Adrenal gland (tissue), 9 donors: ENCODE measurements at regions not wholly inside any gene's neighbourhood (a gene's known extent, or its start where the extent isn't known, plus 50 kb on each side); places are given as distances from the start of the nearest gene placed in this dataset.

Source experiments
- DNase-seq, 7 donors: peaks; one replicate each; pipeline ENCODE4 v3.0.0-alpha.2; 2019 to 2020
- H3K27ac ChIP-seq, 5 donors: fragments of 200-600 bp; sonication (generic) in 4 of 5; 1 replicate in 3 of 5; 2 replicates in 2 of 5; pipeline versions ENCODE4 v1.5.1 to v1.8.0; 2016 to 2020; ENCODE audit warnings: mild to moderate bottlenecking in 1 of 5
- H3K27me3 ChIP-seq: fragments of 200-600 bp; 2 replicates; pipeline ENCODE4 v1.8.0; 2021
- H3K36me3 ChIP-seq, 2 donors: fragments of 200-600 bp; replicated peaks in 1 of 2; 1 replicate in 1 of 2; 2 replicates in 1 of 2; pipeline versions ENCODE4 v1.5.1 to v1.8.0; 2018 to 2022
- H3K4me1 ChIP-seq, 2 donors: fragments of 200-600 bp; replicated peaks in 1 of 2; 1 replicate in 1 of 2; 2 replicates in 1 of 2; pipeline versions ENCODE4 v1.5.1 to v1.8.0; 2018 to 2021
- H3K4me3 ChIP-seq, 4 donors: fragments of 200-600 bp; sonication (generic) in 3 of 4; one replicate each; pipeline ENCODE4 v1.5.1; 2016 to 2018
- H3K9me3 ChIP-seq, 3 donors: fragments of 200-600 bp; sonication (generic) in 1 of 3; replicated peaks in 1 of 3; 1 replicate in 2 of 3; 2 replicates in 1 of 3; pipeline versions ENCODE4 v1.5.1 to v1.8.0; 2016 to 2021
- CTCF ChIP-seq, 6 experiments: fragments of 450-650 bp in 4 of 6; fragments of 200-600 bp in 2 of 6; sonication (generic) in 1 of 6; IDR thresholded peaks; 1 replicate in 5 of 6; 2 replicates in 1 of 6; pipeline versions ENCODE4 v1.5.1 to v1.8.0; 2016 to 2021; ENCODE audit warnings: antibody characterized with exemption in 6 of 6, mild to moderate bottlenecking in 2 of 6, moderate library complexity in 1 of 6
- POLR2A ChIP-seq, 2 donors: fragments of 450-650 bp; IDR thresholded peaks; one replicate each; pipeline ENCODE4 v1.6.1; 2017; ENCODE audit warnings: antibody characterized with exemption in 2 of 2, mild to moderate bottlenecking in 2 of 2, moderate library complexity in 1 of 2
- WGBS, 4 donors: extraction: QIAGEN DNeasy Blood & Tissue Kit in 2 of 4; methylation state at CpG; one replicate each; pipeline versions ENCODE4 v1.1.5 to v1.1.7; 2013 to 2017; 5-methylcytosine and 5-hydroxymethylcytosine counted together
- intact Hi-C, 2 donors: fragments of 100-400 bp; cut with DNase I; formaldehyde crosslinking; loops; one replicate each; pipeline versions ENCODE4 v1.14.1 to v1.15.0; 2022 to 2023
- donor health status: healthy with polysubstance abuse.
- donor health status: Bipolar disorder and iron deficiency.
- donor health status: DM: yes; HTN: yes; CAD: no.
- donor health status: DM: no; HTN: no; CAD: no.
- donor health status: DM: no; HTN: no; CAD: no.

- H3K9me3 ChIP-seq: no peaks in the 10 kb centered on the region
- 82 to 86% (median 85%) methylated on average over 4 of the region's 4 CpGs for WGBS, 4 donors
- H3K4me1 ChIP-seq: no peaks in the 10 kb centered on the region
- no peak for DNase-seq
- no peaks in the 10 kb centered on the region for H3K36me3 ChIP-seq
- TF ChIP-seq POLR2A (IDR thresholded peaks at IDR 0.05) (no peak), CTCF (IDR thresholded peaks at IDR 0.05) (no peak)
- no peak overlapping the region for H3K27ac ChIP-seq
- H3K27me3 ChIP-seq: no peaks in the 10 kb centered on the region
- intact Hi-C loops: no loop called here
- no peak overlapping the region for H3K4me3 ChIP-seq
Measured at GRCh38 chr2:81903534-81903933, 1599.0 kb upstream of the LRRTM1 start.

DNA sequence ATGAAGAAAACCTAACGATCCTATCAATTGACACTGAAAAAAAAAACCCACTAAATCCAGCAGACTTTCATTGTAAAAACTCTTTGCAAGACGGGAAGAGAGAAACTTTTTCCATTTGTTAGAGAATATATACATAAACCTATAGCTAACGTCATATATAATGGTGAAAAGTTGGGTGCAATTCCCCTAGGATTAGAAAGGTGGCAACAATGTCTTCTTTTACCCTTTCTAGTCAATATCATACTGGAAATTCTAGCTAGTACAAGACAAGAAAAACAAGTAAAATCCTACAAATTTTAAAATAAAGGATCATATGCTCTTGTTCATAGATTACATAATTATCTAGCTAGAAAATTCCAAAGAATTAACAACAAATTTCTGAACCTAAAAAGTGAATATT, 1596.5 kb upstream of the LRRTM1 start:
- TF ChIP-seq POLR2A (IDR thresholded peaks at IDR 0.05) (no peak), CTCF (IDR thresholded peaks at IDR 0.05) (no peak)
- Histone ChIP-seq H3K27me3 (no peaks in the 10 kb centered on the region), H3K27ac (no peak overlapping the region), H3K9me3 (no peaks in the 10 kb centered on the region), H3K36me3 (no peaks in the 10 kb centered on the region), H3K4me1 (no peaks in the 10 kb centered on the region), H3K4me3 (no peak overlapping the region)
- no peak for DNase-seq
- WGBS, 4 donors: 64 to 72% (median 68%) methylated on average over 3 of the region's 3 CpGs
- intact Hi-C loops: no loop called here

GRCh38 chr2:81895620-81896250, 1591.2 kb upstream of the LRRTM1 start:
- intact Hi-C loops: no loop called here
- Histone ChIP-seq H3K36me3 (no peaks in the 10 kb centered on the region), H3K27me3 (no peaks in the 10 kb centered on the region), H3K9me3 (no peaks in the 10 kb centered on the region), H3K4me1 (no peaks in the 10 kb centered on the region), H3K4me3 (no peak overlapping the region), H3K27ac (no peak overlapping the region)
- DNase-seq: no peak
- no peak for TF ChIP-seq CTCF (IDR thresholded peaks at IDR 0.05)
- no peak for TF ChIP-seq POLR2A (IDR thresholded peaks at IDR 0.05)
- WGBS, 4 donors: 86 to 91% (median 88%) methylated on average over 5 of the region's 5 CpGs

DNA sequence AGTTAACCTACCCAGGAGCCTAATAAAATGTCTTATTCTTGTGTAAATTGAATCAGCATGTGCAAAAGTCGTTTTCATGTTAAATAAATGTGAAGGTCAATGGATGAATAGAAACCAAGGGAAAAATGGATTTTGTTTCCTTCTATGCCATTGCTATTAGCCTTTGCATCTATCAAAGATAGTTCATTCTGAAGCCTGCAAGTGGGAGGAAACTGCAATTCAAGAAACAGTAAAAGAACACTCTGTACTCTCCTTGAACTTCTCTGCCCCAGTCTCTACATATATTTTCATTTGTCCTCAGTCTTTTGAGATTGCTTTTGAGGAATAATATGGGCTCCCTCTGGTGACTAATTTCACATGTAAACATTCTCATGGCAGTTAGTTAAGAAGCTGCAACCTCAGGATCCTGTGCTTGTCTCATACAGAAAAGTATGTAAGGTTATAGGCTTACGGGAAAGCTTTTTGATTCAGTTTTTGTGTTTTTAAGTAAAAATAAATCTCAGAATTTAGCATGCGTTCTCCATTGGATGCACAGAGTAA, 1590.0 kb upstream of the LRRTM1 start:
- no peaks in the 10 kb centered on the region for H3K36me3 ChIP-seq
- no peaks in the 10 kb centered on the region for H3K27me3 ChIP-seq
- TF ChIP-seq POLR2A (IDR thresholded peaks at IDR 0.05) (no peak), CTCF (IDR thresholded peaks at IDR 0.05) (no peak)
- DNase-seq: no peak
- intact Hi-C loops: no loop called here
- H3K4me3 ChIP-seq: no peak overlapping the region
- H3K4me1 ChIP-seq: no peaks in the 10 kb centered on the region
- WGBS, 4 donors: 47 to 53% (median 51%) methylated on average over 3 of the region's 3 CpGs
- H3K27ac ChIP-seq: no peak overlapping the region
- no peaks in the 10 kb centered on the region for H3K9me3 ChIP-seq
